ENCODE measurements at regions not wholly inside any gene's neighbourhood (a gene's known extent, or its start where the extent isn't known, plus 50 kb on each side); places are given as distances from the start of the nearest gene placed in this dataset.

DNA sequence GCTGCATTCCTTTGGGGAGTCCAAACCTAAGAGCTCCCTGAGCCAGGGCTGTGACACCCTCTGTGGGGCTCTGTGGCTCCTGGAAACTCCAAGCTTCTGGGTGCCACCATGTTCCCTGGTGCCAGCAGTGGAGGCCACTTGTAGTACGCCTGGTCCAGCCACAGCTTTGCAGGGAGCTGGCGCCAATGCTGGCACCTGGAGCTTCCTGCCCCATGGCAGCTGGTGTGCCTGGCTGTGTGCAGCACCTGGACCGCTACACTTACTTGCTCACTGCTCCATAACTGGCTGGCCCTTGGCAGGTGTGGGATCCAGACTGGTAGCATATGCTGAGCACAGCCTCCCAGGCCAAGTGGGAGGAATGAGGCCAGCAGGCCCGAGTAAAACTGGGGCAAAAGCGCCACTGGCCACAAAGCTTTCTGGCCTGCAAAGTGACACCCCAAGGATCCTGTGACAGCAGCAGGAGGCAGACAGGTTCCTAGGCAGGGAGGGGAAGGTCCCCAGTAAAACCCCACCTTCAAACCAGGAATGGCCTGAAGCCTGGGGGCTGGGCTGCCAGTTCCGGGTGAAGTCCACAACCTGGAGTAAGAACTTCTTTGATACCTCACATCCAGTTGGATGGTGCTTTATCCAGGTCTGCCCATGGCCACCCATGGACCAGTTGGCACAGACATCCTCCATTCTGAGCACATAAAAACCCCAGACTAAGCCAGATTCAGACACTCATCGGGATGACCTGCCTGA is 461.0 kb downstream of the TBC1D32 start:
- H3K27ac ChIP-seq = no peak overlapping the region
- no peak overlapping the region for H3K4me3 ChIP-seq
- DNase-seq (ENCODE audit: low spot score) = no peak
- TF ChIP-seq, protein P1, sequence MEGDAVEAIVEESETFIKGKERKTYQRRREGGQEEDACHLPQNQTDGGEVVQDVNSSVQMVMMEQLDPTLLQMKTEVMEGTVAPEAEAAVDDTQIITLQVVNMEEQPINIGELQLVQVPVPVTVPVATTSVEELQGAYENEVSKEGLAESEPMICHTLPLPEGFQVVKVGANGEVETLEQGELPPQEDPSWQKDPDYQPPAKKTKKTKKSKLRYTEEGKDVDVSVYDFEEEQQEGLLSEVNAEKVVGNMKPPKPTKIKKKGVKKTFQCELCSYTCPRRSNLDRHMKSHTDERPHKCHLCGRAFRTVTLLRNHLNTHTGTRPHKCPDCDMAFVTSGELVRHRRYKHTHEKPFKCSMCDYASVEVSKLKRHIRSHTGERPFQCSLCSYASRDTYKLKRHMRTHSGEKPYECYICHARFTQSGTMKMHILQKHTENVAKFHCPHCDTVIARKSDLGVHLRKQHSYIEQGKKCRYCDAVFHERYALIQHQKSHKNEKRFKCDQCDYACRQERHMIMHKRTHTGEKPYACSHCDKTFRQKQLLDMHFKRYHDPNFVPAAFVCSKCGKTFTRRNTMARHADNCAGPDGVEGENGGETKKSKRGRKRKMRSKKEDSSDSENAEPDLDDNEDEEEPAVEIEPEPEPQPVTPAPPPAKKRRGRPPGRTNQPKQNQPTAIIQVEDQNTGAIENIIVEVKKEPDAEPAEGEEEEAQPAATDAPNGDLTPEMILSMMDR (IDR thresholded peaks at IDR 0.05) = no peak

DNA sequence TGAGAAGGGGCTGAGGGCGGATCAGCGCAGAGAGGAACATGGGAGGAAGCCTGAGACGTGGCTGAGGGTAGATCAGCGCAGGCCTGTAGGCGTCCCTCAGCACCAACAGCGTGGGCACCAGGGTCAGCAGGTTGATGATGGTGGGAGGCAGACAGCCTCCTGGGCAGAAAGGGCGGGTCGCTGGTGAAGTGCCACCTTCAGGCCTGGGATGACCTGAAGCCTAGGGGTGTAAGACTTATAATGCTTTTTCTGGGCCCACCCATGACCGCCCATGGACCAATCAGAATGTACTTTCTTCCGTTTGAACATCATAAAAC is 462.1 kb downstream of the TBC1D32 start:
- TF ChIP-seq, protein P1 (IDR thresholded peaks at IDR 0.05) = no peak
- DNase-seq (ENCODE audit: low spot score) = no peak
- no peak overlapping the region for H3K4me3 ChIP-seq
- no peak overlapping the region for H3K27ac ChIP-seq

GRCh38 chr6:120871416-120872261 is 462.6 kb downstream of the TBC1D32 start:
- Histone ChIP-seq H3K4me3 (no peak overlapping the region), H3K27ac (no peak overlapping the region)
- DNase-seq (ENCODE audit: low spot score) = no peak
- TF ChIP-seq, protein P1 (IDR thresholded peaks at IDR 0.05) = no peak

GRCh38 chr6:120869397-120869796 is 464.9 kb downstream of the TBC1D32 start:
- Histone ChIP-seq H3K27ac (no peak overlapping the region), H3K4me3 (no peak overlapping the region)
- DNase-seq (ENCODE audit: low spot score) = no peak
- TF ChIP-seq, protein P1 (IDR thresholded peaks at IDR 0.05) = no peak

GRCh38 chr6:120857422-120857821 is 476.9 kb downstream of the TBC1D32 start:
- H3K27ac ChIP-seq = no peak overlapping the region
- TF ChIP-seq, protein P1 (IDR thresholded peaks at IDR 0.05) = no peak
- no peak overlapping the region for H3K4me3 ChIP-seq
- no peak for DNase-seq (ENCODE audit: low spot score)

DNA sequence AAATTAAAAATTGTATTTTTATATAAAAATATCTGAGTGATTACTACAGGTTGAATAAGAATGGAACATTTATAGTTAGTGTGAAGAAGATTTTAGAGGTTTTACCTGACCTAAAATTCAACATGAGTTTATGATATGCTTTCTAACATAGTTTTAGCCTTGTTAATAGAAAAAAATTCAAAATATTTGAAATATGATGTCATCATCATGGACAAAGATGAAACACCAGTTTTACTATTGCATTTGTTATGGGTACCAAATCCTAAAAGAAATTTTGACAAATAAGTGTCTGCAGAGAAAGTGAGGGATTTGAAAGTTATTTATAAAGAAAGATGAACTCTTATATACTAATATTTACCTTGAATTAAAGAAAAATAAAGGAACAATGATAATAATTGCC is 479.7 kb downstream of the TBC1D32 start:
- TF ChIP-seq, protein P1 (IDR thresholded peaks at IDR 0.05) = no peak
- no peak overlapping the region for H3K4me3 ChIP-seq
- DNase-seq (ENCODE audit: low spot score) = no peak
- no peak overlapping the region for H3K27ac ChIP-seq

DNA sequence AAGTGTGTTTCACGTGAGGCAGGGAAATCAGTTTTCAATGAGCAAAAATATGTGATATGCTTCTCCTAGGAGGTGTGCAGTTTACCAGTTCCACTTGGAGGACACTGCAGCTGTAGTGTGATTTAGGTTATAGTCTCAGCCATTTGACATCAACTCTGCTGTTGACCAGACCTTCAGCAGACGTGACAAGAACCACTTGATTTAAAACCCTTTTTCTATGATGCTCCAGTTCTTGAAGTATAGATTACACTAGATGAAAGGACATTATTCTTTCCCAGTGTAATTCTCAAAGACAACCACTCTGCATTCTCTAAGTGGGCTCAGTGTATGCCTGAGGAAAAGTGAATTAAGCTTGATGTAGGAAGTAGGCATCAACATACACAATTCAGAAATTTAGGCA is 480.8 kb downstream of the TBC1D32 start:
- TF ChIP-seq, protein P1 (IDR thresholded peaks at IDR 0.05) = no peak
- Histone ChIP-seq H3K27ac (no peak overlapping the region), H3K4me3 (no peak overlapping the region)
- no peak for DNase-seq (ENCODE audit: low spot score)
